Stimulated activated naive B cell treated with anti-CD40 and anti-IgM and Interleukin-4, amounts not matched to agents 10 μg/mL and 1 μg/mL and 100 μg/mL, for 72 hours (primary cell): ENCODE measurements at regions not wholly inside any gene's neighbourhood (a gene's known extent, or its start where the extent isn't known, plus 50 kb on each side); places are given as distances from the start of the nearest gene placed in this dataset.
A peak's percentile ranks its signal among the peaks of the same experiment; 100 is the strongest.

Experiments
- ATAC-seq, 2 donors: fragments of 150-1000 bp; cut with Tn5 transposase; replicated peaks; 2 replicates each; pipeline ENCODE4 v1.10.0; 2021; ENCODE audit warnings: moderate library complexity in 1 of 2
- DNase-seq: peaks from one replicate; pipeline ENCODE4 v3.0.0; 2021
- H3K27ac Mint-ChIP-seq: one replicate; pipeline ENCODE4 v1.8.0; 2022; ENCODE audit warnings: mild to moderate bottlenecking, mixed read lengths
- H3K27me3 Mint-ChIP-seq, 2 donors: one replicate each; pipeline ENCODE4 v1.8.0; 2022; ENCODE audit warnings: mixed read lengths in 2 of 2
- H3K36me3 Mint-ChIP-seq, 2 donors: one replicate each; pipeline ENCODE4 v1.8.0; 2022; ENCODE audit warnings: mixed read lengths in 2 of 2, mild to moderate bottlenecking in 1 of 2
- H3K4me1 Mint-ChIP-seq, 2 donors: one replicate each; pipeline ENCODE4 v1.8.0; 2022; ENCODE audit warnings: mixed read lengths in 2 of 2, mild to moderate bottlenecking in 1 of 2
- H3K4me3 Mint-ChIP-seq, 2 donors: one replicate each; pipeline ENCODE4 v1.8.0; 2022; ENCODE audit warnings: mild to moderate bottlenecking in 2 of 2, mixed read lengths in 2 of 2, moderate library complexity in 1 of 2
- H3K9me3 Mint-ChIP-seq, 2 donors: one replicate each; pipeline ENCODE4 v1.8.0; 2022; ENCODE audit warnings: mixed read lengths in 2 of 2, mild to moderate bottlenecking in 1 of 2

- Mint-ChIP-seq H3K4me1 (peaks cover 5 to 7% of the 10 kb centered on the region in 2 donors), H3K27ac (no peak overlapping the region), H3K4me3 (no peak overlapping the region), H3K27me3 (no peaks in the 10 kb centered on the region), H3K9me3 (peaks cover 29 to 47% of the 10 kb centered on the region in 2 donors), H3K36me3 (peaks cover 68 to 86% of the 10 kb centered on the region in 2 donors)
- ATAC-seq (no peak), DNase-seq (no peak)
These were observed 1437.6 kb downstream of the UQCRFS1 start for GRCh38 chr19:27775395-27775794.

GRCh38 chr19:27774827-27775226 lies 1438.1 kb downstream of the UQCRFS1 start:
- DNase-seq (peak; percentile 11), ATAC-seq (peak; percentile 57 to 70)
- peaks cover 68 to 92% of the 10 kb centered on the region in 2 donors for H3K36me3 Mint-ChIP-seq
- H3K9me3 Mint-ChIP-seq = peaks cover 34 to 52% of the 10 kb centered on the region in 2 donors
- H3K4me1 Mint-ChIP-seq = peaks cover 3 to 4% of the 10 kb centered on the region in 2 donors
- no peak overlapping the region for H3K4me3 Mint-ChIP-seq
- H3K27me3 Mint-ChIP-seq = no peaks in the 10 kb centered on the region
- no peak overlapping the region for H3K27ac Mint-ChIP-seq

GRCh38 chr19:27774337-27774736 lies 1438.6 kb downstream of the UQCRFS1 start:
- H3K4me1 Mint-ChIP-seq = peaks cover 0 to 3% of the 10 kb centered on the region in 2 donors
- H3K27me3 Mint-ChIP-seq = no peaks in the 10 kb centered on the region
- ATAC-seq (peak; percentile 44 to 60), DNase-seq (no peak)
- H3K36me3 Mint-ChIP-seq = peaks cover 67 to 91% of the 10 kb centered on the region in 2 donors
- H3K27ac Mint-ChIP-seq = no peak overlapping the region
- no peak overlapping the region for H3K4me3 Mint-ChIP-seq
- H3K9me3 Mint-ChIP-seq = peaks cover 35 to 57% of the 10 kb centered on the region in 2 donors

- Mint-ChIP-seq H3K36me3 (peaks cover 61 to 83% of the 10 kb centered on the region in 2 donors), H3K4me1 (peaks cover 0 to 1% of the 10 kb centered on the region in 2 donors), H3K9me3 (peaks cover 35 to 61% of the 10 kb centered on the region in 2 donors), H3K27ac (no peak overlapping the region), H3K4me3 (no peak overlapping the region), H3K27me3 (no peaks in the 10 kb centered on the region)
- ATAC-seq = no peak
- no peak for DNase-seq
These were observed 1439.4 kb downstream of the UQCRFS1 start for GRCh38 chr19:27773318-27774094.

GRCh38 chr19:27772059-27772458 lies 1440.9 kb downstream of the UQCRFS1 start:
- no peaks in the 10 kb centered on the region for H3K4me1 Mint-ChIP-seq
- no peak for DNase-seq
- H3K4me3 Mint-ChIP-seq = no peak overlapping the region
- H3K36me3 Mint-ChIP-seq = peaks cover 51 to 69% of the 10 kb centered on the region in 2 donors
- no peak for ATAC-seq
- H3K9me3 Mint-ChIP-seq = peaks cover 41 to 65% of the 10 kb centered on the region in 2 donors
- no peak overlapping the region for H3K27ac Mint-ChIP-seq
- H3K27me3 Mint-ChIP-seq = no peaks in the 10 kb centered on the region

- peaks cover 36 to 61% of the 10 kb centered on the region in 2 donors for H3K36me3 Mint-ChIP-seq
- no peaks in the 10 kb centered on the region for H3K27me3 Mint-ChIP-seq
- DNase-seq = no peak
- no peaks in the 10 kb centered on the region for H3K4me1 Mint-ChIP-seq
- no peak overlapping the region for H3K27ac Mint-ChIP-seq
- no peak for ATAC-seq
- peaks cover 45 to 75% of the 10 kb centered on the region in 2 donors for H3K9me3 Mint-ChIP-seq
- H3K4me3 Mint-ChIP-seq = no peak overlapping the region
These were observed 1442.9 kb downstream of the UQCRFS1 start for GRCh38 chr19:27770095-27770494.

- no peak for ATAC-seq
- Mint-ChIP-seq H3K9me3 (peaks cover 54 to 74% of the 10 kb centered on the region in 2 donors), H3K4me3 (no peak overlapping the region), H3K4me1 (no peaks in the 10 kb centered on the region), H3K27ac (no peak overlapping the region), H3K27me3 (no peaks in the 10 kb centered on the region), H3K36me3 (peaks cover 10 to 46% of the 10 kb centered on the region in 2 donors)
- no peak for DNase-seq
These were observed 1445.7 kb downstream of the UQCRFS1 start for GRCh38 chr19:27767234-27767633.

GRCh38 chr19:27765912-27766725 lies 1446.8 kb downstream of the UQCRFS1 start:
- Mint-ChIP-seq H3K4me3 (no peak overlapping the region), H3K4me1 (no peaks in the 10 kb centered on the region), H3K9me3 (peaks cover 49 to 67% of the 10 kb centered on the region in 2 donors), H3K27me3 (no peaks in the 10 kb centered on the region), H3K36me3 (peaks cover 0 to 39% of the 10 kb centered on the region in 2 donors), H3K27ac (no peak overlapping the region)
- ATAC-seq (no peak), DNase-seq (no peak)

GRCh38 chr19:27765397-27765796 lies 1447.6 kb downstream of the UQCRFS1 start:
- Mint-ChIP-seq H3K9me3 (peaks cover 51 to 72% of the 10 kb centered on the region in 2 donors), H3K27me3 (no peaks in the 10 kb centered on the region), H3K36me3 (peaks cover 0 to 34% of the 10 kb centered on the region in 2 donors), H3K27ac (no peak overlapping the region), H3K4me3 (no peak overlapping the region), H3K4me1 (no peaks in the 10 kb centered on the region)
- ATAC-seq = no peak
- no peak for DNase-seq

- no peaks in the 10 kb centered on the region for H3K4me1 Mint-ChIP-seq
- peaks cover 44 to 63% of the 10 kb centered on the region in 2 donors for H3K9me3 Mint-ChIP-seq
- H3K27me3 Mint-ChIP-seq = no peaks in the 10 kb centered on the region
- ATAC-seq = no peak
- peaks cover 1 to 27% of the 10 kb centered on the region in 2 donors for H3K36me3 Mint-ChIP-seq
- DNase-seq = no peak
- H3K4me3 Mint-ChIP-seq = no peak overlapping the region
- no peak overlapping the region for H3K27ac Mint-ChIP-seq
These were observed 1448.7 kb downstream of the UQCRFS1 start for GRCh38 chr19:27764186-27764804.

- no peak for DNase-seq
- peaks cover 3 to 27% of the 10 kb centered on the region in 2 donors for H3K36me3 Mint-ChIP-seq
- peaks cover 38 to 52% of the 10 kb centered on the region in 2 donors for H3K9me3 Mint-ChIP-seq
- no peak overlapping the region for H3K27ac Mint-ChIP-seq
- H3K4me3 Mint-ChIP-seq = no peak overlapping the region
- no peaks in the 10 kb centered on the region for H3K27me3 Mint-ChIP-seq
- no peak for ATAC-seq
- no peaks in the 10 kb centered on the region for H3K4me1 Mint-ChIP-seq
These were observed 1450.0 kb downstream of the UQCRFS1 start for GRCh38 chr19:27762933-27763332.

GRCh38 chr19:27759896-27760295 lies 1453.1 kb downstream of the UQCRFS1 start:
- ATAC-seq (no peak), DNase-seq (no peak)
- no peaks in the 10 kb centered on the region for H3K27me3 Mint-ChIP-seq
- H3K9me3 Mint-ChIP-seq = peaks cover 24 to 27% of the 10 kb centered on the region in 2 donors
- H3K4me1 Mint-ChIP-seq = no peaks in the 10 kb centered on the region
- no peak overlapping the region for H3K27ac Mint-ChIP-seq
- no peak overlapping the region for H3K4me3 Mint-ChIP-seq
- peaks cover 3 to 15% of the 10 kb centered on the region in 2 donors for H3K36me3 Mint-ChIP-seq

- ATAC-seq (no peak), DNase-seq (no peak)
- H3K27me3 Mint-ChIP-seq = no peaks in the 10 kb centered on the region
- H3K4me3 Mint-ChIP-seq = no peak overlapping the region
- no peak overlapping the region for H3K27ac Mint-ChIP-seq
- H3K9me3 Mint-ChIP-seq = peaks cover 20 to 22% of the 10 kb centered on the region in 2 donors
- no peaks in the 10 kb centered on the region for H3K4me1 Mint-ChIP-seq
- peaks cover 3 to 11% of the 10 kb centered on the region in 2 donors for H3K36me3 Mint-ChIP-seq
These were observed 1454.1 kb downstream of the UQCRFS1 start for GRCh38 chr19:27758626-27759505.
